HG02852 (cell line): ENCODE measurements at regions not wholly inside any gene's neighbourhood (a gene's known extent, or its start where the extent isn't known, plus 50 kb on each side); places are given as distances from the start of the nearest gene placed in this dataset.
"Not testable (repeated sequence)": the region's sequence is repeated elsewhere in the genome, so short reads cannot be mapped to it uniquely, and the experiment has no call there.

Source experiments
- ATAC-seq: cut with Tn5 transposase; IDR thresholded peaks from one replicate; pipeline ENCODE4 v1.9.1; 2021; ENCODE audit warnings: mild to moderate bottlenecking, moderate library complexity; ENCODE audit not compliant: unreplicated experiment

- no peak for ATAC-seq
Observed at GRCh38 chr1:229002451-229002960, 267.2 kb downstream of the RHOU start.

DNA sequence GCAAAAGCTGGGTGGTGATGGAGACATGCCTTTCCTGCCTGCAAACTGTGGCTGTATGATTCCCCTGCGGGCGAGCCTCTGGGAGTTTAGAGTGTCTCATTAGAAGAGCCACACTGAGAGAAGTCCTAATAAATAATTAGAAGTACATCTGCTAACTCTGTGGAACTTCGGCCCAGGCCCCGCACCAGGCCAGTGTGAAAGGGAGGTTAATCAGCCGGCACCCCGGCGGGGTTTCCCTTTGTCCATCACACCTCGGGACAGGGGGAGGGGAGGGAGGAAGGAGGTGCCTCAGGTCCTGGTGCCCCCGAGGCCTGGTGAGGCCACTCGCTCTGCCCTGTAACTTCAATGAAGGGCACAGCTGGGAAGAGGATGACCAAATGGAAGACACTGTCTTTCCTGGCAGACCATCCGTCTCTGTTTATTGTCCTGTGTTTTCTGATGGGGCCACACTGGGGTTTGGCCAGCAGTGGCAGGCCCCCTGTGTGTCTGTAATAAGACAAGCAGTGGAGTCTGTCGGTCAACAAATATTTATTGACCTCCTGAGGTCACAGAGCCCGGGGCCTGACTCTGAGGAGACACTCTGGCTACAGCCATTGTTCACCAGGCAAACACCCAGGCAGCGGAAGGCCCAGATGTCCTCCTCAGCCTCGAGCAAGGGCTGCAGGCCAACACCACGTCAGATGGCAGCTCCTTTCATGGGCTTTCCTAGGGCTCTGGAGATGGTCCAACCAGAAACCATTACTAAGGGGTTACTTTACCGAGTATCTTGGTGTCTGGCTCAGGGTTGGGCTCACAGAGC, 267.5 kb upstream of the RAB4A start:
- ATAC-seq: no peak

GRCh38 chr1:229004066-229004833, 266.7 kb upstream of the RAB4A start:
- ATAC-seq: no peak

DNA sequence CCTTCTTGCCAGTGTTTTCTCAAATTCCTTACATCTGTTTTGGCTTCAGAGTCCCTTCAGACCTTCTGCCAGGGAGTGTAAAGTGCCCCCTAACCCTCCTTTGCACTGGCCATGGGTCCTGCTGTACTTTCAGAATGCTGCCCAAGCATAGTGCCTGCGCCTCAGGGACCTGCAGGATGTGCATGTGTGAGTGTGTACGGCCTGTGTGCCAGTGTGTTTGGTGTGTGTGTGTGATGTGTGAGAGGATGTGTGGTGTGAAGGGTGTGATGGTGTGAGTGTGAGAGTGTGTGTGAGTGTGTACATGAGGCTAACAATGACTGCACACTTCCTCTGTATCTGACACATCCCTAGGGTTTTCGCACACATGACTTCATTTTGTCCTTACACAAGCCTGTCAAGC, 265.8 kb upstream of the RAB4A start:
- ATAC-seq: no peak

DNA sequence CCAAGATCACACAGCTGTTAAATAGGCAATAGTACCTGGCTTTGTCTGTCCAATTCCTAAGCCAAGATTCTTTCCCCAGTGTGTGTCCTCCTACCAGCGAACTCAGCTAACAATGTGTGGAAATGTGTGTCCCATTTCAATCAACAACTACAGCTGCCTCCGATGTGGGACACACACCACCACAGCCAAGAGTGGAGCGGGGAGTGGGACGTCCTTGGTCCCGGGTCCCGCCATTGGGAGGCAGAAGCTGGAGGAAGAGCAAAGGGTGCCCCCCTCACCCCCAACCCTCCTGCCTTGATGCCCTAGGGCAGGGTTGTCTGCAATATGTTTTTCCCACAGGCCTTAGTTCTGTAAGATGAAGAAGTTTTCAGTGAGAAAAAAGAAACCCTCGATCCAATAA, 265.4 kb upstream of the RAB4A start:
- ATAC-seq: no peak

DNA sequence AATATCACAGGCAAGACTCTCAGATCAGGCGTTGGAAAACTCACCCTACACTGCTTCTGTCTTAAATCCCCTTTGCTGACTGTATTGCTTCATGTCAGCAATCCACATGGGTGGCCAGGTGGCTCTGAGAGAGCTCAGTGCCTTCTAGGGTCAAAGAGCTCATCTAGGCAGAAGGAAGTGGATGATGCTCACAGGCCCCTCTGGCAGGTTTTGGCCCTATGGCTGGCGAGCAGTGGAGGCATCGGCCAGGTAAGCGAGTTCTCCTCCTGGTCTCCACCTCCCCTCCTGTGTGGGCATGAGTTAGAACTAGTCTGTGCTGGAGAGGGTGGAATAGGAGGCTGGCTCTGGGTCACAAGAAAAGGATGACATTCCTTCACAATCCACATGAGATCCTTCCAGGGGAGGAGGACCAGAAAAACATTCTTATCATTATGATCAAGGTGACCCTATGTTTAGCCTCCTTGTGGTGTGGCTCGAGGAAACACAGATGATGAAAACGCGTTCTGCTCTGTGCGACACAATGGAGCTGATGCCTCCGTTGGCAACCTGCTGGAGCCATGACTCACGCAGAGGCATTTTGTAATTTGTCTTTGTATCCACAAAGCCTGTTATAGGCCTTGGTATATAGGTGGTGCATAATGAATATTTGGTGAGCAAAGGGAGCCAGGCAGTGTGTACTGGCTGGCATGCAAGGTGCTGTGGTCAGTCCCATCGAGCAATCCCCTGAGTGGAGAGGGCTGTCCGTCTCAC, 264.6 kb upstream of the RAB4A start:
- ATAC-seq: no peak

DNA sequence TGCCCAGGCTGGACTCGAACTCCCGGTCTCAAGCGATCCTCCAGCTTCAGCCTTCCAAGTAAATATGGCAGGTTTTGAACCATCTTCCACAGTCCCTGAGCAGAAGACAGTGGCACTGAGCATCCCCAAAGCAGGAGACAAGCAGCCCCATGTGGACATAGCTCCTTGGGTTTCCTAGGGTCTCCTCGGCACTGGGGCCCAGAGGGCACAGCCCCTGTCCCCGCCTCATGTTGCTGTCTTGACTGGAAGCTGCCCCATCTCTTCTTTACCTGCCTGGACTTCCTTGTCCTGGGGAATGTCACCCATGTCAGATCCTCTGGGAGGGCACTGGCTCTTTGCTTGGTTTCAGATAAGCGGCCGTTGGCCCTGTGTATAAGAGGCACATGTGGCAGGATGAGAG, 263.7 kb upstream of the RAB4A start:
- no peak for ATAC-seq

DNA sequence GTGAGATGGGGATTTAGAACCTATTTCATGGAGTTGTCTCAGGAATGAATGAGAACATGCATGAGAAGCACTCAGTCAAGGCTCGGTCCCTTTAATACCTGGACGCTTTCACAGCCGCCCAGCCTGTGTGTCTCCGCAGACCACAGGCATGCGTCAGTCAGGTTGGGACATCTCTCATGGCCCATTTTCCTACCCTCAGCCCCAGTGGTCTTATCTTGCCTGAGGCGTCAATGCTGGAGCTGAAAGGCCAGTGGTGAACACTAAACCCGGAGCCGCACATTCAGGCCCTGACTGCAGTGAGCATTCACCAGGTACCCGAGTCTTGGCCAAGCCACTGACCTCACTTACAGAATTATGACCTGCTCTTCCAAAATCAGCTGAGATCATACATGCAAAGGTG, 263.2 kb upstream of the RAB4A start:
- no peak for ATAC-seq

GRCh38 chr1:229008347-229008746, 262.6 kb upstream of the RAB4A start:
- not testable (repeated sequence) for ATAC-seq

DNA sequence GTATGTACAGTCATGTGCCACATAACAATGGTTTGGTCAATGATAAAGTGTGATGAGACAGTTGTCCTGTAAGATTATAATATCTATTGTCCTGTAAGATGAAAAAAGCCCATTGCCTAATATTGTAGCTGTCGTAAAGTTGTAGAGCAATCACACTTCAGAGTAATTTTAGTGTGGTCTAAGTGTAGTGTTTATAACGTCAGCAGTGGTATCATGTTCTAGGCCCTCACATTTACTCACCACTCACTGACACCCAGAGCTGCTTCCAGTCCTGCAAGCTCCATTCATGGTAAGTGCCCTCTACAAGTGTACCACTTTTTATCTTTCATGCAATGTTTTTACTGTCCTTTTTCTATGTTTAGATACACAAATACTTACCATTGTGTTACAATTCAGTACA, 259.9 kb upstream of the RAB4A start:
- ATAC-seq: no peak

DNA sequence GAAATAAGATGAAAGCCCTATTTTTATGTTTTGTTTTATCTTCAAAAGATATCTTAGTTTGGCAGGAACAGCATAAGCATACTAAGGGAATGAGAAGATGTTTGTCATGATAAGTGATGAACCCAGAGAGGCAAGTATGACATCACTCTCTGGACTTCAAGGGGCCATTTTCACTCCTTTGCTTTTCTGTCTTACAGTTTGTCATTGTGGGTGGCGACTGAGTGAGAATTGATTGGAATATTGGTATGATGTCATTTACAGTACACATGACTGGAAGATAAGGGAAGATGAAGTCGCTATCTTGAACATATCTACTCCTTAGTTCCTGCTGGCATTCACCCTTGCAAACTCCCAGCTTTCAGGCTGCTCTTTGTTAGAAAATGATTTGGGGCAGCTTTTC, 258.1 kb upstream of the RAB4A start:
- no peak for ATAC-seq

- no peak for ATAC-seq
Observed at GRCh38 chr1:229013981-229014380, 256.9 kb upstream of the RAB4A start.

DNA sequence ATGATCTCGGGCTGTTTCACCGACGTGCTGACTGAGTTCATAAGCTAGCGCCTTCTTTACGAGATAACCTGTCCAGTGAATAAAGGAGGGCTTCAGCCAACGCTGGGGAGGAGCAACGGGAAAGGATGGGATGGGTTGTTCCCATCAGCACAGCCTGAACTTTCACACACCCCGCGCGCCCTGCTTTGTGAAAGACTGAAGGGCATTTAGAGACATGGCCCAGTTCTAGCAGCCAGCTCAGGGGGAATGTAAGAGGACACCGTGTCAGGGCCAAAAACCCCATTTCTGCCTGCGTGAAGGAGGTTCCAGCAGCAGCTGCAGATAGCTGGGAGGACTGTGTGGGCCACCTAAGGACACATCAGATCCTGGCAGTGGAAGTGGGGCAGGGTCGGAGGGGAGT, 255.1 kb upstream of the RAB4A start:
- no peak for ATAC-seq

DNA sequence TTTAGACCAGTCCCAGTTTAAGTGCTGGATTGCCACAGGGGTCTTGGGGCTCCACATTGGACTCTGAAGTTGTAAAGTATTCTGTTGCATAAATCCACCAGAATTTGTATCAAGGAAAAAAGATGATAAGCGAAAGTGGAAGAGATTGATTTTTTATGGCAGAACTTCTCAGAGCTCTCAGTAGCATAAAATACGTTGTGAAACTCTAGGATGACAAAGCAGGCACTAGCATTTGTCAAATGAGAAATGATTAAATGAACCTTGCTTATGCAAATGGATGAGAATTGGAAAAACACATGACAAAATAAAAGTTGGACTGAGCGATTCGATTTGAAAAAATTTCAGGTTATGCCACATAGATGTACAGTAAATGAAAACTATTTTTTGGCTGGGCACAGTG, 253.8 kb upstream of the RAB4A start:
- no peak for ATAC-seq

- ATAC-seq: no peak
Observed at GRCh38 chr1:229018674-229019295, 252.1 kb upstream of the RAB4A start.

DNA sequence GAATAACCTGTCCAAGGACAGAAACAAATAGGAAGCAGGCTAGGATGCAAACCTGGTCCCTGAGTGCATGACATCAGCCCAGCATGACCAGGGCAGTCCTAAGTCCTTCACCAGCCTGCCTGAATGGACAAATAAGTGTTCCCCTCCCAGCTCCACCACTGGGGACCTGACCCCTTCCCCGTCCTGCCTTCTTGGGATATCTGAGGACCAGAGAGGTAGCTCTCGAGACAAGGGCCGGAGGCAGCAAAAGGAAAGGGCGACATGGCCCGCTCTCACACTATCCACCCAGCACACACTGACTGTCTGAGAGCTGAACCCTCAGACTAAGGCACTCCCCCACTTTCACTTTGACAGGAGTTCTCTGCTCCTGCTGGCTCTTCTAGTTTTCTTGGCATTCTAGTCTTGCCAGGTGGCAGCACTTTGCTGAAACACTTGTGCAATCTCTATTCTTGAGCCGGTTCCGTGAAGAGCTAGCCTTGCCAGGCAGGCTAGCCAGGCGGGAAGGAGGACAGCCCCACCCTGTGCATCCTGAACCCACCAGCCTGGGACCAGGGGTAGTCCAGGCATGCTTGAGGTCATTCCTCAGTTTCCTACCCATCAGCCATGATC, 251.1 kb upstream of the RAB4A start:
- ATAC-seq: no peak

DNA sequence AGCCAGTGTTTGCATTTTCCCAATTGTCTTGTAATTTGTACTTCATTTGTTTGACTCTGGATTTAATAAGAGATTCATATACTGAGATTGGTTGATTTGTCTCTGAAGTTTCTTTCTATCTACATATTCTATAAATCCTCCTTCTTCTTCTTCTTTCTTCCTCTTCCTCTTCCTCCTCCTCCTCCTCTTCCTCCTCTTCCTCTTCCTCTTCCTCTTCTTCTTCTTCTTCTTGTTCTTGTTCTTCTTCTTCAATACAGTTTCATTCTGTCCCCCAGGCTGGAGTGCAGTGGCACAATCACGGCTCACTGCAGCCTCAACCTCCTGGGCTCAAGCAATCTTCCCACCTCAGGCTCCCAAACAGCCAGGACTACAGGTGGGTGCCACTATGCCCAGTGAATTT, 249.9 kb upstream of the RAB4A start:
- not testable (repeated sequence) for ATAC-seq

- no peak for ATAC-seq
Observed at GRCh38 chr1:229022595-229023333, 248.1 kb upstream of the RAB4A start.

- ATAC-seq: no peak
Observed at GRCh38 chr1:229023651-229024300, 247.1 kb upstream of the RAB4A start.
